ENCODE measurements at regions not wholly inside any gene's neighbourhood (a gene's known extent, or its start where the extent isn't known, plus 50 kb on each side); places are given as distances from the start of the nearest gene placed in this dataset.

DNA sequence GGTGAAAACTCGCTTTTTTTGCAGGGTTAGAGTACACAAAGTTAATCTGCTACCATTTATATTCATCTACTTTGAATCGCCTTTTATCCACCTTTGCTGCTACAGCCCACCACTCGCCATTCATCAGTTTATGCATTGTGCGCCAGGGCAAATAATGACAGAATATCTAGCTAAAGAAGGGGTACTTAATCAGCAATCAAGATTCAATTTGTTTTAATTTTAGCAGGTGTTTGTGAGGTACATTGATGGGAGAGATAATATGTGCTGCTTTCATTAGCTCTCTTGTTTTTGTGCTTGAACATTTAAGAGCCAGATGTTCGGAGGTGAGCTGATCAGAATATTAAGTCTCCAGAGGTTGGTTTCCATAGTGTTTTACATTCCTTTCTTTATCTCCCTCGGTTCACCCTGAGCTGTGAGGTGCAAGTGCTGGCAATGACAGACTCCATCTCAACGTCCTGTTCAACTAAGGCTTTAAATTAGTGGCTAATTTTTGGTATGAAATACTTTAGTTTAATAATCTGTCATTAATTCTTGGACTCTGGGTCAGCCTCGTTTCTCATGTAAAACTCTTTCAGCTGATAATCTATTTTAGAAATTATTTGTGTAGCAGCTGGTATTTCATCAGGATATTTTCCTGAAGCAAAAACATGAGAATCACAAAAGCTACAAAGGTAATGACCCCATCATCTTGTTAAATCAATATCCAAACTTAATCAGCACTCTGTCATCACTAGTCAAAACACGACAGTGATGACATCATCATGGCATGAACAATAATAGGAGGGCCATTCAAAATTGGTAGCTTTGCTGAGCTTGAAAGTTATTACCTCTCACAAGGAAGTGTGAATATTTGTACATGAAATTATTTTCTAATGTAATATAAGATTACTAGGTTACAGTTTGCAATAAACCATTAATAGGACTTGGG is 479.9 kb upstream of the FANCL start:
- POLR2A ChIA-PET: no interaction called here
- Histone ChIP-seq H3K27ac (ENCODE audit: low read length in 2 of 2) (no peak overlapping the region), H3K36me3 (replicated peaks in 1 of 2; ENCODE audit: control extremely low read depth in 1 of 2, control insufficient read depth in 1 of 2, extremely low read depth in 1 of 2, insufficient read depth in 2 of 2, low read length in 1 of 2) (no peaks in the 10 kb centered on the region), H4K20me1 (ENCODE audit: control insufficient read depth, insufficient read depth, low read length, poor library complexity, severe bottlenecking) (no peaks in the 10 kb centered on the region), H3K27me3 (replicated peaks in 1 of 4; ENCODE audit: control extremely low read depth in 1 of 4, control insufficient read depth in 3 of 4, insufficient read depth in 4 of 4, low read length in 3 of 4) (peaks cover 0 to 3% (median 0%) of the 10 kb centered on the region in 4 experiments), H3K4me1 (ENCODE audit: control insufficient read depth in 2 of 2, insufficient read depth in 2 of 2, low read length in 2 of 2) (no peaks in the 10 kb centered on the region), H3K4me2 (replicated peaks; ENCODE audit: low read depth, low read length, poor library complexity, severe bottlenecking) (no peak overlapping the region), H3K9ac (ENCODE audit: low read length) (no peak overlapping the region), H3K9me3 (ENCODE audit: control extremely low read depth in 1 of 3, control insufficient read depth in 2 of 3, insufficient read depth in 1 of 3, low read length in 2 of 3) (no peaks in the 10 kb centered on the region), H2AFZ (ENCODE audit: insufficient read depth, low read depth, low read length, poor library complexity, severe bottlenecking) (no peak overlapping the region), H3K4me3 (ENCODE audit: control extremely low read depth in 1 of 5, extremely low read depth in 1 of 5, insufficient read depth in 1 of 5, low read depth in 2 of 5, low read length in 4 of 5) (no peak overlapping the region), H3K79me2 (ENCODE audit: control insufficient read depth, insufficient read depth, low read length) (no peaks in the 10 kb centered on the region)
- TF ChIP-seq, protein P1, sequence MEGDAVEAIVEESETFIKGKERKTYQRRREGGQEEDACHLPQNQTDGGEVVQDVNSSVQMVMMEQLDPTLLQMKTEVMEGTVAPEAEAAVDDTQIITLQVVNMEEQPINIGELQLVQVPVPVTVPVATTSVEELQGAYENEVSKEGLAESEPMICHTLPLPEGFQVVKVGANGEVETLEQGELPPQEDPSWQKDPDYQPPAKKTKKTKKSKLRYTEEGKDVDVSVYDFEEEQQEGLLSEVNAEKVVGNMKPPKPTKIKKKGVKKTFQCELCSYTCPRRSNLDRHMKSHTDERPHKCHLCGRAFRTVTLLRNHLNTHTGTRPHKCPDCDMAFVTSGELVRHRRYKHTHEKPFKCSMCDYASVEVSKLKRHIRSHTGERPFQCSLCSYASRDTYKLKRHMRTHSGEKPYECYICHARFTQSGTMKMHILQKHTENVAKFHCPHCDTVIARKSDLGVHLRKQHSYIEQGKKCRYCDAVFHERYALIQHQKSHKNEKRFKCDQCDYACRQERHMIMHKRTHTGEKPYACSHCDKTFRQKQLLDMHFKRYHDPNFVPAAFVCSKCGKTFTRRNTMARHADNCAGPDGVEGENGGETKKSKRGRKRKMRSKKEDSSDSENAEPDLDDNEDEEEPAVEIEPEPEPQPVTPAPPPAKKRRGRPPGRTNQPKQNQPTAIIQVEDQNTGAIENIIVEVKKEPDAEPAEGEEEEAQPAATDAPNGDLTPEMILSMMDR (IDR thresholded peaks at IDR 0.05): no peak
- no peak for TF ChIP-seq EZH2 (IDR thresholded peaks at IDR 0.05; ENCODE audit: borderline replicate concordance, insufficient read depth, low read depth, low read length, poor library complexity, severe bottlenecking)
- intact Hi-C loops (cut with micrococcal nuclease): no loop called here
- H3K27me3 Mint-ChIP-seq: peaks cover 25% of the 10 kb centered on the region
- CTCF ChIA-PET: no interaction called here
- H3K27ac Mint-ChIP-seq: no peak overlapping the region
- no peak overlapping the region for H3K4me3 Mint-ChIP-seq
- ATAC-seq (ENCODE audit: low read depth) (no peak), DNase-seq (no peak)
- no peaks in the 10 kb centered on the region for H3K4me1 Mint-ChIP-seq
- no CpG with 5 or more reads among the region's 9 CpGs for WGBS (ENCODE audit: insufficient coverage)
- no peaks in the 10 kb centered on the region for H3K9me3 Mint-ChIP-seq (ENCODE audit: insufficient read depth)

DNA sequence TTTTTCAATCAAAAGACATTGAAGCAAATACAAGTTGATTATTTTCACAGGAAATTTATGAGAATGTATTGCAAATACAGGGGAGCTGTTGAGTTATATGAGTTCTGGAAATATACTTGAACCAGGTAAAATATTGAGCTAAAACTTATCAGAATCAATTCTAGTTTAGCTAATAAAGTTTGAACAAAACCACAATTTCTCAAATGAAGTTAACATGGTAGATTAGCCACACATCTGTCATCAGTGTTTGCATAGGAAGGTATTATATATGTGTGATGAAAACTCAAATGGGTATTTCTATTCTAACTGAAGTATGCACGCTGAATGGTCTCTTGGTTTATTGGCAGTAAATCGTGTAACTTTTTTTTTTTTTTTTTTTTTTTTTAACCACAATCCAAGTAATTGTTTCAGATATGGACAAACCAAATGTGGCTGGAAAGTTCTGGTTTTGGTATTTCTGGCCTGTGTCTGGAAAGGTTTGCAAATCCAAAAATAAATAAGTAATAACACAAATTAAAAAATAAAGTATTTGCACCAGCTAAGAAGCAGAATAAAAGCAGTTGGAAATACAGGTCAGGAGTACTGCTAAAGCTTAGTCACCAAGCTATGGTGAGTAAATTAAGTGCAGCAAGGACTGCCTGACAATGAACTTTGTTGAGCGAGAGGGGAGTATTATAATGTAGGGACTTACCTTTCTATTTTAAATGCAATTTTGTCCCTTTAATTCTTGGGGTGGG is 479.1 kb upstream of the FANCL start:
- no peak for TF ChIP-seq EZH2 (IDR thresholded peaks at IDR 0.05; ENCODE audit: borderline replicate concordance, insufficient read depth, low read depth, low read length, poor library complexity, severe bottlenecking)
- TF ChIP-seq, protein P1 (IDR thresholded peaks at IDR 0.05): no peak
- DNase-seq (no peak), ATAC-seq (ENCODE audit: low read depth) (no peak)
- Histone ChIP-seq H3K27me3 (replicated peaks in 1 of 4; ENCODE audit: control extremely low read depth in 1 of 4, control insufficient read depth in 3 of 4, insufficient read depth in 4 of 4, low read length in 3 of 4) (peaks cover 0 to 3% (median 0%) of the 10 kb centered on the region in 4 experiments), H3K4me1 (ENCODE audit: control insufficient read depth in 2 of 2, insufficient read depth in 2 of 2, low read length in 2 of 2) (no peaks in the 10 kb centered on the region), H3K79me2 (ENCODE audit: control insufficient read depth, insufficient read depth, low read length) (no peaks in the 10 kb centered on the region), H3K9me3 (ENCODE audit: control extremely low read depth in 1 of 3, control insufficient read depth in 2 of 3, insufficient read depth in 1 of 3, low read length in 2 of 3) (no peaks in the 10 kb centered on the region), H3K9ac (ENCODE audit: low read length) (no peak overlapping the region), H4K20me1 (ENCODE audit: control insufficient read depth, insufficient read depth, low read length, poor library complexity, severe bottlenecking) (no peaks in the 10 kb centered on the region), H3K4me3 (ENCODE audit: control extremely low read depth in 1 of 5, extremely low read depth in 1 of 5, insufficient read depth in 1 of 5, low read depth in 2 of 5, low read length in 4 of 5) (no peak overlapping the region), H3K36me3 (replicated peaks in 1 of 2; ENCODE audit: control extremely low read depth in 1 of 2, control insufficient read depth in 1 of 2, extremely low read depth in 1 of 2, insufficient read depth in 2 of 2, low read length in 1 of 2) (no peaks in the 10 kb centered on the region), H2AFZ (ENCODE audit: insufficient read depth, low read depth, low read length, poor library complexity, severe bottlenecking) (no peak overlapping the region), H3K27ac (ENCODE audit: low read length in 2 of 2) (no peak overlapping the region), H3K4me2 (replicated peaks; ENCODE audit: low read depth, low read length, poor library complexity, severe bottlenecking) (no peak overlapping the region)
- intact Hi-C loops (cut with micrococcal nuclease): no loop called here
- POLR2A ChIA-PET: no interaction called here
- WGBS (ENCODE audit: insufficient coverage): no CpG with 5 or more reads among the region's 3 CpGs
- Mint-ChIP-seq H3K27ac (no peak overlapping the region), H3K27me3 (peaks cover 25% of the 10 kb centered on the region), H3K4me3 (no peak overlapping the region), H3K9me3 (ENCODE audit: insufficient read depth) (no peaks in the 10 kb centered on the region), H3K4me1 (no peaks in the 10 kb centered on the region)
- CTCF ChIA-PET: no interaction called here
